ENCODE measurements at regions not wholly inside any gene's neighbourhood (a gene's known extent, or its start where the extent isn't known, plus 50 kb on each side); places are given as distances from the start of the nearest gene placed in this dataset.
"Not testable (repeated sequence)": the region's sequence is repeated elsewhere in the genome, so short reads cannot be mapped to it uniquely, and the experiment has no call there.

DNA sequence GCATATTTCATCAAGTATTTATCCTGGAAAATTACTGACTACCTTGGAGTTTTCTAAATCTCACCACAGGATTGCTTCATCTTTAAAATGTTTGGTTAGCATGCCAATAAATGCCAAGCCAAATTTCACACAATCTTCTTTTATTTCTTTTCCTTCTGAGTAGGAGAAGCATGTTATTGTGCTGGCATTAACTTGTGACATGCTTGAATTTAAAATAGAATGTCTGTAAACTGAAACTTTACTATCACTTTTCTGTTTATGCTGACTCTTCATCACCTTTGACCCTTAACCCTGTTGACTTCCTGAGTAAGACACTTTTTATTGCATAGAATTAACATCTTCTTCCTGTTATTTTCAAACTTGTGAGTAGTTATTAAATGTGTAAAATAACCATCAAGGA, 56.2 kb upstream of the LRRTM4 start:
- DNase-seq, result no peak

DNA sequence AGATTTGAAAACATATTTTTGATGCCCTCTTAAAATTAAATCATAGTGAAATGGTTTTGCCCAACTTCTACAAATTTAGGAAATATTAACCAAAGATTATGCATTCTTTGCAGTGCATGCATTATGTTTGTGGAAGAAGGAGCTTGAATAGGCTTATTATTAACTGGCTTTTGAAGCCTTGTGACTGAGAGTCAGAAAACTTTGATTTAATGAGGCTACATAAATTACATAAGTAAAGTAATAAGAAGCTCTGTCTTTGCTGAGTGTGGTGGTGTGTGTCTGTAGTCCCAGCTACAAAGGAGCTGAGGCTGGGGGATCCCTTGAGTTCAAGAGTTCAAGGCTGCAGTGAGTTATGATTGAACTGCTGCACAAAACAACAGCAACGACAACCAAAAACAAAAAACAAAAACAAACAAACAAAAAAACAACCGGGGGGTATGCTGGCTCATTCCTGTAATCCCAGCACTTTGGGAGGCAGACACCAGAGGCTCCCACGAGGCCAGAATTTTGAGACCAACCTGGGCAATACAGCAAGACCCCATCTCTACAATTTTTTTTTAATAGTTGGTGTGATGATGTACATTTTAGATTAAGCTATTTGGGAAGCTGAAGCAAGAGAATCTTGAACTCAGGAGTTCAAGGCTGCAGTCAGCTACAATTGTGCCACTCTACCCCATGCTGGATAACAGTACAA, 57.0 kb upstream of the LRRTM4 start:
- no peak for DNase-seq

DNA sequence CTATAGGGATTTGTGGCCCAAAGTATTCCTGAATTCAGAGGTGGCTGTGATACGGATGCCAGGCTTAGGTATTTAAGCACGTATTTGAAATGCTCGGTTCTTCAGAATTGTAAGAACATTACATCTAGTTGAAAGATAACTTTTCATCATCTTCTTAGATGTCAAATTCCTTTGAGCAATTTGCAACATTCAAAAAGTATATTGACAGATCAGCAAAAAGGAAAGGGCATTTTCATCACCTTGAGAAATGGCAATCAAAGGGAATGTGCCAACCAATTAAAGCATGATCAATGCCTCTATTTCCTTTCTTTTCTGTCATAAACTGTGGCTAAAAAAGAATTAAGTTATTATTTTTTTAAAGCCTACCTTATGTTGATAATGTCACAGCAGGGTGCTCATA, 66.3 kb upstream of the LRRTM4 start:
- no peak for DNase-seq

GRCh38 chr2:77590298-77590917, 68.2 kb upstream of the LRRTM4 start:
- no peak for DNase-seq

DNA sequence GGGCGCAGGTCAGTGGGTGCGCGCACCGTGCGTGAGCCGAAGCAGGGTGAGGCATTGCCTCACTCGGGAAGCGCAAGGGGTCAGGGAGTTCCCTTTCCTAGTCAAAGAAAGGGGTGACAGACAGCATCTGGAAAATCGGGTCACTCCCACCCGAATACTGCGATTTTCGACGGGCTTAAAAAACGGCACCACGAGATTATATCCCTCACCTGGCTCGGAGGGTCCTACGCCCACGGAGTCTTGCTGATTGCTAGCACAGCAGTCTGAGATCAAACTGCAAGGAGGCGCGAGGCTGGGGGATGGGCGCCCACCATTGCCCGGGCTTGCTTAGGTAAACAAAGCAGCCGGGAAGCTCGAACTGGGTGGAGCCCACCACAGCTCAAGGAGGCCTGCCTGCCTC, 70.8 kb upstream of the LRRTM4 start:
- DNase-seq, result not testable (repeated sequence)

DNA sequence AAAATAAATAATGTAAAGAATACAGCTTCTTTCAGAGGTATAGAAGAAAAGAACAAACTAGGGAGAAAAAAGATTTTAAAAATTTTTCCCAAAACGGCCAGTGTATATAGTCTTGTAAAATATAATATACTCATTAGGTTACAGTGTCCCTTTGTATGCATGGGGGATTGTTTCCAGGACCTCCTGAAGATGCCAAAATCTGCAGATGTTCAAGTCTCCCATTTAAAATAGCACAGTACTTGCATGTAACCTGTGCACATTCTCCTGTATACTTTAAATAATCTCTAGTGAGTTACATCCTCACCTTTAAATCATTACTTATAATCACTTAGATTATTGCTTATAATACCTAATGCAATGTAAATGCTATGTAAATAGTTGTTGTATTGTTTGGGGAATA, 80.6 kb upstream of the LRRTM4 start:
- no peak for DNase-seq

DNA sequence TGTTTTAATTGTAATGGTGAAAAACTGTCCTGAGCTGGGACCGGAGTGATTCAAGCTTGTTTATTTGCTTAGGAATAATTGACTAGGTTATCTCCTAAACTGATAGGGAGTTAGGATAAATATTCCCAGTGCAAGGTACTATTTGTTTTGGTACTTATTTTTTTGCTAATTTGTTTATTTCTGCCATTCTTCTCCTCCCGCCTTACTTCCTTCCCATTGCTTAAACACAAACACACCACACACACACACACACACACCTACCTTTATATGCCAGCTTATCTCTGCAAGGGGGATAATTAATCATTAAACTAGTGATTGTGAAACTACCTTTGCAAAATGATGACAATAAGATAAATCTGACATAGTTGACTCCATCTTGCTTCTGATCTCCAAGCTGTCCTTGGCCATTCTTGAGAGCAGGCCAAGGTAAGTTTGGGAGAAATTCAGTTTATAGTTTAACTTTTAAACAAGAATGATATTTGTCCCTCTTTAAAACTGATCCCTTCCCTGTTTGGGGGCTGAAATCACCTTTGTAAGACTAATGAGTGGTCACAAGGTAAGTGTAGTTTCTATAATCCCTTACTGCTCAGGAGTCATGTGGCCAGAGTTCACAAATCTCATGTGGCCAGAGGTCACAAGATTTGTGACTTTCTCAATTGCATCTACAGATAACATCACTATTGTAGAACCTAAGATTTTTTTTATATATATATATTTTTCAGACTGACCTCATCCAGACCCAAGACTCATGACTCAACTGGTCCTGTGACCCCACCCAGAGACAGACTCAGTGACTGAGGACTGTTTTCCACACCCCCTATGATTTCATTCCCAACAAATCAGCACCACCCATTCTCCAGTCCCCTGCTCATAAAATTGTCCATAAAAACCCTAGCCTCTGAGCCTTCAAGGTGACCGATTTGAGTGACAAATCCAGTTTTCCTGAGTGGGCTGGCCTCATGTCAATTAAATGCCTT, 83.1 kb upstream of the LRRTM4 start:
- no peak for DNase-seq

DNA sequence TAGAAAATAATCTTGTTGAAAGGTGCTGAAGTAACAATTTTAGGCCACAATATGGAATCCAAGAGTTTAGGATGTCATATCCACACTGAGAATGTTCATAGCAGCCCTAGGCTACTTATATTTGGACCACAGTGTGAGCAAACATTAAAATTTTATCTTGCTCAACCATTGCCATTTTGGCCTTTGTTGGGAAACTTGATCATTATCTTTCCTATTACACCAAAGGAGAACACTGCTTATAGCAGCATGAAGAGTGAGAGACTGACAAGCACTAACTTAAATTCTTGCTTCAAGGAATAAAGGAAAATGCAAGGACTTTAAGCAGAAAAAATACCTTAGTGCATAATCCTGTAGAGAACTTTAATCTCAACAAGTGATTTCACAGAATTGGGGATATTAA, 86.3 kb upstream of the LRRTM4 start:
- DNase-seq, result no peak

DNA sequence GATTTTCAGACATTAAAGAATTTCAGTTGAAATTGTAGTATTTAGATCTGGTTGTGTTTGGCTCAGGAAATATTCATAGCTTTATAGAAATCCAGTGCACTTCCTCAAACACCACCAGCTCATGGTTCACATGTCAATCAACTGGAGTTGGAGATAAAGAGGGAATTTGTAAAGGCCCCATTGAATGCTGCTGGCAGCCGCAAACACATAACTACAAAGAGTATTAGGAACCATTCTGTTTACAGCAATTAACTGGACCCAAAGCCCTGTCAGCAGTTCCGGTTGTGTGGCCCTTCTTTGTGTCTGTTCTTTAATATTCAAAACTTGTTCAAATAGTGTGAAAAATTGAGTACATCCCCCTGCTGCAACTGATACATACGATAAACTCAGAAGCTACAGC, 107.4 kb upstream of the LRRTM4 start:
- no peak for DNase-seq

DNA sequence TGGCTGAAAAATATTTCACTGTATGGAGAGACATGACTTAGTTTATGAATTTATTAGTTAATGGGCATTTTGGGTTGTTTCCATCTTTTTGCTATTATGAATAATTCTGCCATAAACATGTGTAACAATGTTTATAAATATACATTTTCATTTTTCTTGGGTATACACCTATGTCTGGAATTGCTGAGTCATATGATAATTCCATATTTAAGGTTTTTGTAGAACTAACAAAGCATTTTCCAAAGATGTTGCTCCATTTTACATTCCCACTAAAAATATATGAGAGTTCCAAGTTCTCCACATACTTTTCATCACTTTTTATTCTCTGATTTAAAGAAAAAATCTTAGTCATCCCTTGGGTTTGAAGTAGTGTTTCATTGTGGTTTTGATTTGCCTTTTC, 108.8 kb upstream of the LRRTM4 start:
- DNase-seq, result no peak

GRCh38 chr2:77633601-77634000, 111.4 kb upstream of the LRRTM4 start:
- no peak for DNase-seq

GRCh38 chr2:77640924-77641323, 118.7 kb upstream of the LRRTM4 start:
- DNase-seq, result no peak

DNA sequence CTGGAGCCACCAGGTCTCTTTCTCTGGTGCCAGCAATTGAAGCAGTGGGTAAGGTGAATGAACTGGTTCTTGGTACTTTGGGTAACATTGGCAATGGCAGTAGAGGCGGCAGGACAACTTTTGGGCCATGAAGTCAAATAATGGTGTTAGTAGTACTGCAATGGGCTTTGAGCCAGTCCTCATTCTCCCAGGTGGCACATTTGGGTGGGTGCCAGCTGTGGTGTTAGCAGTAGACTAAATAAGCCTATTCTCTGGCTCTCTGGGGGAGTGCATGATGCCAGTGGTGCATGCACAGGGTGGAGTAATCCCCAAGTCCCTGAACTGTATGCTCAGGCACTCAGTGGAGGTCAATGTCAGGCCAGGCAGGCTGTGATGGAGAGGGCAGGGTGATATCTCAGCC, 120.2 kb upstream of the LRRTM4 start:
- no peak for DNase-seq

DNA sequence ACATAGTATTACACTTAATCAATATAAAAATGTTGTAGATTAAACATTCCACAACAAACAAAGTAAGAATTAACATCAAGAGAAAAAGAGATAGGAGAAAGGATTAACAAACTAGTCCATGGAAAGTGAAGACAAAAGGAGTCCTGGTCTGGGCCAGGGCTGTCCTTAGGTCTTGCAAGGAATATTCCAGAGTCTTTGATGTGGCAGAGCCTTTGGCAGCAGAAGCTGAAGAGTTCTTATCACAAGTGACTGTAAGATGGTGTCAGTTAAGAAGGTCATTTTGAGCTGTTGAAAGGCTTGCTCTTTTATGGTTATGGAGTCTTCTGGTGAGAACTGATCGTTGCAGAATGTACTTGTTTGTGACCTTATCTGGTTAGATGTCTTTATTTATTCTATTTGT, 127.7 kb upstream of the LRRTM4 start:
- DNase-seq, result no peak

GRCh38 chr2:77652499-77652898, 130.3 kb upstream of the LRRTM4 start:
- no peak for DNase-seq

DNA sequence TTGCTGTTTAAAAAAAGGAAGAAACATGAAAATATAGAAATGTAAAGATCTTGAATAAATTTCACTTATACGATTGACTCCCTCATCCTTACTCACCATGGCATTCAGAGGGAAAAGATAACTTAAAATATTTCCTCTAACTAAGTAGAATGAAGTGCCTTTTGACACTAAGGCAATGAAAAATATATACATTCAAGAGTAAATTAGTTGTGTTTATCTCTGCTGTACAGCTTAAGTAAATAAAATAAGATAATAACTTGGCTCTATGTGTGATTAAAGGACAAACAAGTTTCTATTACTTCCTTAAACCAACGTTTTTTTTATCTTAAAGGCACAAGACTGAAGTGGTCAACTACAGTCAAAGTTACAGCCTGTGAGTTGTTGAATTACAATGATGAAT, 142.3 kb upstream of the LRRTM4 start:
- DNase-seq, result no peak

DNA sequence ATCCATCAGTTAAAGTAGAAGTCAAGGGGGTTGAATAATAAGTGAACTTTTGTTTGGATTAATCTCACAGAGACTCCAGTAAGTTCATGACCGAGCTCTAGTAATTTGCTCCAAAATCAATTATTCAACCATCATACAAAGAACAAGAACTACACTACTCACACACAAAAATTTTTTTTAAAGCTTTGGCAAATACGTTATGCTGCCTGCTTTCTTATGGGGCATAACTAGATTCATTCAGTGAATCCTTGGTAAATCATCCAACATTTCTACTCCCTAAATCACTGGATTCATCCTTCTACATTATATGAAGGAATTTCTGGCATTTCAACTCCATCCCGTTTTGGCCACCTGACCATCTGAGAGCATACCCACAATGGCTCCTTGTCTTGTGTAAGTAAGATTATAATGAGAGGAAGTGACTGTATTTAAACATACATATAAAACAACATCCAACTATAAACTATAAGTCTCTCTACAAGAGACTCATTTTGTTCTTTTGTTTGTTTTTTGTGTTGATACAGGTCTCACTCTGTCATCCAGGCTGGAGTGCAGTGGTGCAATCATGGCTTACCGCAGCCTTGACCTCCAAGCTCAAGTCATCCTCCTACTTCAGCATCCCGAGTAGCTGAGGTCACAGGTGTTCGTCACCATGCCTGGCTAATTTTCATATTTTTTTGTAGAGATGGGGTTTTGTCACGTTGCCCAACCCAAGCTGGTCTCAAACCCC, 144.2 kb upstream of the LRRTM4 start:
- no peak for DNase-seq

- not testable (repeated sequence) for DNase-seq
These were observed 162.6 kb upstream of the LRRTM4 start for GRCh38 chr2:77684543-77685319.

DNA sequence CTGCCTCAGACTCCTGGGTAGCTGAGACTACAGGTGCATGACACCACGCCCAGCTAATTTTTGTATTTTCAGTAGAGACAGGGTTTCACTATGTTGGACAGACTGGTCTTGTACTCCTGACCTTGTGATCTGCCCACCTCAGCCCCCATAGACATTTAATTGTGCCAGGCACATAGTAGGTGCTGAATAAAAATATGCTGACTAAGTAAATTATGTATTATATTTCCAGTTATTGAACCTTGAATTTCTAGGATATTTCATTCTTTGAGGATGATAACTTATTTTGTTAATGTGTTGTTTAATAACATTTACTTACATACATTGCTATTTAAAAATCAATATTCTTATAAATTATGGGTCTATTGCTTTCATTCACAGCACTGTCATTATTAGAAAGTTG, 190.4 kb upstream of the LRRTM4 start:
- no peak for DNase-seq

- DNase-seq, result no peak
These were observed 191.2 kb upstream of the LRRTM4 start for GRCh38 chr2:77713412-77713811.

GRCh38 chr2:77720115-77720514, 197.9 kb upstream of the LRRTM4 start:
- no peak for DNase-seq

GRCh38 chr2:77721593-77721992, 199.4 kb upstream of the LRRTM4 start:
- DNase-seq, result no peak

All from NCI-H2081 treated with DMSO at 0.1 percent for 48 hours (cell line).